ENCODE measurements at regions not wholly inside any gene's neighbourhood (a gene's known extent, or its start where the extent isn't known, plus 50 kb on each side); places are given as distances from the start of the nearest gene placed in this dataset.

DNA sequence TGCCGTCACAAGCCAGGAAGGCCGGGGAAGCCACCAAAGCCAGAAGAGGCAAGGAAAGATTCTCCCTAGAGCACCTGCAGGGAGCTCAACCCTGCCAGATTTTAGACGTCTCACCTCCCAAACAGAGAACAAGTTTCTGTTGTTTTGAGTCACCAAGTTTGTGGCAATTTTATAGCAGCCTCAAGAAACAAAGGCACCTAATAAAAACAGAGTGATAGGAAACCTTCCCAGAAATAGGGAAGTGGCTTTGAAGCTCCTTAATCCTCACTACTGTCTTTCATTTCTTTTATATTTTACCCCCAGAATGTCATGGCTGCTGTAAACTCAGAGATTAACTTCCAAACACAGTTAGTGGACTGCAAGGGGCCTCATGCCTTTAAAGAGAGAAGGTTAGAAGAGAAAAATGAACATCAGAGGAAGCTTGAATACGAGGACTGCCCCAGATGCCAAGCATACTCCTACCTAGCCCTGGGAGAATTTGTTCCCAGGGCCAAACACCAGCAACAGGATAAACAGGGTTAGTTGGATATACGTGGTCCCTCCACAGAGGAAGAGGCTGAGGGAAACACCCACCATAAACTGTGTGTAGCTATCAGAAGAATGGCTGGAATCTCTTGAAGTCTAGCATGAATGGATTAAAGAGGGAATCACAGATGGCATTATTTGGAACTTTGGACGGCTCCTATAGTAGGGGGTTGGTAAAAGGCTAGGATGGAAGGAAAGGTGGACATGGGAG lies 148.3 kb downstream of the KCNA5 start:
- no peak overlapping the region for H3K4me3 ChIP-seq
- no peak for ATAC-seq (ENCODE audit: insufficient number of reproducible peaks, low FRiP score, low read depth)
- H3K36me3 ChIP-seq: no peaks in the 10 kb centered on the region
- peaks cover 0 to 4% of the 10 kb centered on the region in 2 donors for H3K4me1 ChIP-seq (ENCODE audit: control insufficient read depth in 1 of 2, low read depth in 2 of 2)
- no peak overlapping the region for H3K27ac ChIP-seq
- H3K27me3 ChIP-seq (replicated peaks; ENCODE audit: insufficient read depth): no peaks in the 10 kb centered on the region
- TF ChIP-seq, protein P1, sequence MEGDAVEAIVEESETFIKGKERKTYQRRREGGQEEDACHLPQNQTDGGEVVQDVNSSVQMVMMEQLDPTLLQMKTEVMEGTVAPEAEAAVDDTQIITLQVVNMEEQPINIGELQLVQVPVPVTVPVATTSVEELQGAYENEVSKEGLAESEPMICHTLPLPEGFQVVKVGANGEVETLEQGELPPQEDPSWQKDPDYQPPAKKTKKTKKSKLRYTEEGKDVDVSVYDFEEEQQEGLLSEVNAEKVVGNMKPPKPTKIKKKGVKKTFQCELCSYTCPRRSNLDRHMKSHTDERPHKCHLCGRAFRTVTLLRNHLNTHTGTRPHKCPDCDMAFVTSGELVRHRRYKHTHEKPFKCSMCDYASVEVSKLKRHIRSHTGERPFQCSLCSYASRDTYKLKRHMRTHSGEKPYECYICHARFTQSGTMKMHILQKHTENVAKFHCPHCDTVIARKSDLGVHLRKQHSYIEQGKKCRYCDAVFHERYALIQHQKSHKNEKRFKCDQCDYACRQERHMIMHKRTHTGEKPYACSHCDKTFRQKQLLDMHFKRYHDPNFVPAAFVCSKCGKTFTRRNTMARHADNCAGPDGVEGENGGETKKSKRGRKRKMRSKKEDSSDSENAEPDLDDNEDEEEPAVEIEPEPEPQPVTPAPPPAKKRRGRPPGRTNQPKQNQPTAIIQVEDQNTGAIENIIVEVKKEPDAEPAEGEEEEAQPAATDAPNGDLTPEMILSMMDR (IDR thresholded peaks at IDR 0.05): no peak
- no peak for DNase-seq (ENCODE audit: low spot score)
- H3K9me3 ChIP-seq: no peaks in the 10 kb centered on the region

DNA sequence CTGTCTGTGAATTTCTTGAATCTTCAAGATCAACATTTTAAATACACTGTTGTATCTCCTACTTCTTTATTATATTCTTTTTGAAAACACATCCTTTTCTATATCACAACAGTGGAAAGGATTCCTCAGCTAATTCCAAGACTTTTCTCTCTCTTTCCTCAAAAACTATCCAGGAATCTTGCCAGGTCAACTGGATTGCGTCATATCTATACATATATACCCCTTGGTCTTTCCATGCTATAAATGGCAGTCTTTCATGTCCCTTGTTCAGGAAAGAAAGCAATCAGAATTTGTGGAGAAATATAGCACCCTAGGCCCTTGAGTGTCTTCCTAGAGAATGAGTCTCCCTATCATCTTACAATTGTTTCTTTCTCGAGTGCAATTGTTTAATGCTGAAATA lies 149.0 kb downstream of the KCNA5 start:
- DNase-seq (ENCODE audit: low spot score): no peak
- no peak overlapping the region for H3K4me3 ChIP-seq
- no peak overlapping the region for H3K27ac ChIP-seq
- H3K9me3 ChIP-seq: no peaks in the 10 kb centered on the region
- H3K27me3 ChIP-seq (replicated peaks; ENCODE audit: insufficient read depth): no peaks in the 10 kb centered on the region
- H3K4me1 ChIP-seq (ENCODE audit: control insufficient read depth in 1 of 2, low read depth in 2 of 2): peaks cover 0 to 4% of the 10 kb centered on the region in 2 donors
- no peak for ATAC-seq (ENCODE audit: insufficient number of reproducible peaks, low FRiP score, low read depth)
- TF ChIP-seq, protein P1 (IDR thresholded peaks at IDR 0.05): no peak
- no peaks in the 10 kb centered on the region for H3K36me3 ChIP-seq

DNA sequence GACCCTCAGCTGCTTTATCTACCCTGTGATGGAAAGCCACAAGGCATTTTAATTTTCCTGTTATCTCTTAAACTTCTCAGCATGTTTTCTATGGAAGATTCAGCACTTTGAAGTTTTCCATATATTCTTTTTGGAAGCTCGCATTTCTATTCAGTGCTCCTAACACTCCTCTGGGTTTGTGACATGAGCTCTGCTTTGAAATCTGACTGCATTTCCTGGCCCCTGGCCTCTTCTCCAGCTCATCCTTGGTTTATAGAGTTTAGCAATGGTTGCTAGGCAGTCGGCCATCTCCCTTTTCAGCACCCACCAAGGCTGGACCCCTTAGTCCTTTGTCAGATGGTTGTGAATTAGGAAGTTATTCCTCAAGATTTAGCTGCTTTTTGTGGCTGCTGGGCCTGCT lies 150.6 kb downstream of the KCNA5 start:
- no peak overlapping the region for H3K27ac ChIP-seq
- ATAC-seq (ENCODE audit: insufficient number of reproducible peaks, low FRiP score, low read depth) (no peak), DNase-seq (ENCODE audit: low spot score) (no peak)
- TF ChIP-seq, protein P1 (IDR thresholded peaks at IDR 0.05): no peak
- H3K4me3 ChIP-seq: no peak overlapping the region
- no peaks in the 10 kb centered on the region for H3K9me3 ChIP-seq
- no peaks in the 10 kb centered on the region for H3K4me1 ChIP-seq (ENCODE audit: control insufficient read depth in 1 of 2, low read depth in 2 of 2)
- no peaks in the 10 kb centered on the region for H3K36me3 ChIP-seq
- H3K27me3 ChIP-seq (replicated peaks; ENCODE audit: insufficient read depth): no peaks in the 10 kb centered on the region

DNA sequence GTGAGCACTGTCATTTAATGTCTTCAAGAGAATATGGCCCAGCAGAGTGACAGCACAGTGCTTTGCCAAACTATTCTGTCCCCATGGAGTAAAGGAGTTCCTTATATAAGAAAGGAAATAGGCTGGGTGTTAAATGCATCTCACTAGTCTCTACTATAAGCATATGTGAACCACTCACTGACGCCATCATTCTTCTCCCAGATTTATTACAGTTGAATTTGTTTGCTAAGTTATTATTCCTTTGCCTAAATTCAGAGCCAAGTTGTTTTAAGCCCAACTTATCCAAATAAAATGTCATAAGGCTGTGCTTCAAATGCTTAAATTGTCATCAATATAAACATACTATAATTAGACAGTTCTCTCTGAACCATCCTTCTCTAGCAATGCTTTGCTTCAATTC lies 151.6 kb downstream of the KCNA5 start:
- no peak for DNase-seq (ENCODE audit: low spot score)
- no peaks in the 10 kb centered on the region for H3K4me1 ChIP-seq (ENCODE audit: control insufficient read depth in 1 of 2, low read depth in 2 of 2)
- TF ChIP-seq, protein P1 (IDR thresholded peaks at IDR 0.05): no peak
- H3K9me3 ChIP-seq: no peaks in the 10 kb centered on the region
- H3K4me3 ChIP-seq: no peak overlapping the region
- no peaks in the 10 kb centered on the region for H3K36me3 ChIP-seq
- no peak overlapping the region for H3K27ac ChIP-seq
- H3K27me3 ChIP-seq (replicated peaks; ENCODE audit: insufficient read depth): no peaks in the 10 kb centered on the region
- no peak for ATAC-seq (ENCODE audit: insufficient number of reproducible peaks, low FRiP score, low read depth)

DNA sequence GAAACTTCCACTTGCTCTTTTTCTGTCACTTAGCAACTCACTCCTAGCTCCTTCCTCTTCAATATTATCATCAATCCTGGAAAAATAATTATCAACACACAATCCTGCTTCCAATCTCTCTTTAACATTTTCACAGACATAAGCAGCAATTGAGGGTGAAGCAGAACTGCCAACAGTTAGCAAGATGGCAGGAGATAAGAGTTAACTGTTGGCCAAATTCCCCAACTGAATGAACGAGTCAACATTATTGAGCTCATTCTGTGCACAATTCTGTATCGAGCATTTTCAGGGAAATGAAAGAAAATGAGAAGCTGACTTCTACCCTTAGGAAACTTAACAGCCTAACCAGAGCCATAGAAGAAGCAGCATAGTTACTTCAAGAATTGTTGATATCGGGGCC lies 152.0 kb downstream of the KCNA5 start:
- TF ChIP-seq, protein P1 (IDR thresholded peaks at IDR 0.05): no peak
- no peaks in the 10 kb centered on the region for H3K4me1 ChIP-seq (ENCODE audit: control insufficient read depth in 1 of 2, low read depth in 2 of 2)
- no peak for DNase-seq (ENCODE audit: low spot score)

More for the DNA sequence above, 152.0 kb downstream of the KCNA5 start:
- H3K9me3 ChIP-seq: no peaks in the 10 kb centered on the region
- no peak overlapping the region for H3K4me3 ChIP-seq
- H3K36me3 ChIP-seq: no peaks in the 10 kb centered on the region
- H3K27me3 ChIP-seq (replicated peaks; ENCODE audit: insufficient read depth): no peaks in the 10 kb centered on the region
- H3K27ac ChIP-seq: no peak overlapping the region
- ATAC-seq (ENCODE audit: insufficient number of reproducible peaks, low FRiP score, low read depth): no peak

Data from thoracic aorta (tissue), 2 donors.